GM19328 (cell line): ENCODE measurements at regions not wholly inside any gene's neighbourhood (a gene's known extent, or its start where the extent isn't known, plus 50 kb on each side); places are given as distances from the start of the nearest gene placed in this dataset.

Experiments used
- ATAC-seq: cut with Tn5 transposase; IDR thresholded peaks from one replicate; pipeline ENCODE4 v1.9.1; 2021; ENCODE audit warnings: mild to moderate bottlenecking, moderate library complexity; ENCODE audit not compliant: unreplicated experiment

DNA sequence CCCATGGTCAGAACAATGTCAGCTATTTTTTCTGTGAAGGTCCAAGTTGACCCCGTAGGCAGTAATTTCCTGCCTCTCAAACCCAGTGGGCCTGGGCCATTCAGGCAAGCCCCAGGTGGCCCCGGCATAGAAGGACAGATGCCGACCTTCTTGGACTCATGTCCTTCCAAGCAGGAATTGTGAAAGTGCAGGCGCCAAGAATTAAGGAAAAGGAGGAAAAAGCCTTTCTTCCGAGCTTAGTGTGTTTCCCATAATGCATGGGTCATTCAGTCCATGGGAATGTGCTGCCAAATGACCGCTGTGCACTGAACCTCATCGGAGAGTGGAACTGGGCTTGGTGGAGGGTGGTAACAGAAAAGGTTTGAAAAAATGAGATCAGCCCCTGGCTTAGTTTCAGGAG, 196.5 kb upstream of the HS3ST1 start:
- no peak for ATAC-seq

- ATAC-seq = no peak
These were observed 195.7 kb upstream of the HS3ST1 start for GRCh38 chr4:11624370-11624769.

DNA sequence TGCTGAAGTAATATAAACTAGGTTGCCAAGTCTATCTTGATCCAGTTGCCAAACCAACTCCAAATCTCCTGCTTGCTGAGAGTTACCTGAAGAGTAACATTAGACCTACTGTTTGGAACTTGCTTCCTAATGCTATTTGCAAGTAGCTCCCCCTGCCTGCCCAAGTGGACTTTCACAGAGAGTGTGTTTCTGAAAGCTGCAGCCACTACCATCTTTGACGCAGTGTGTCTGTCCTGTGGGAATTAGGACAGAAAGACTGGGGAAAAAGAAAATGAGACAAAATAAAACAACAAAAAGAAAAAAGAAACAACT, 195.0 kb upstream of the HS3ST1 start:
- no peak for ATAC-seq

GRCh38 chr4:11622961-11623725, 194.4 kb upstream of the HS3ST1 start:
- no peak for ATAC-seq

GRCh38 chr4:11620861-11621260, 192.2 kb upstream of the HS3ST1 start:
- ATAC-seq = no peak

DNA sequence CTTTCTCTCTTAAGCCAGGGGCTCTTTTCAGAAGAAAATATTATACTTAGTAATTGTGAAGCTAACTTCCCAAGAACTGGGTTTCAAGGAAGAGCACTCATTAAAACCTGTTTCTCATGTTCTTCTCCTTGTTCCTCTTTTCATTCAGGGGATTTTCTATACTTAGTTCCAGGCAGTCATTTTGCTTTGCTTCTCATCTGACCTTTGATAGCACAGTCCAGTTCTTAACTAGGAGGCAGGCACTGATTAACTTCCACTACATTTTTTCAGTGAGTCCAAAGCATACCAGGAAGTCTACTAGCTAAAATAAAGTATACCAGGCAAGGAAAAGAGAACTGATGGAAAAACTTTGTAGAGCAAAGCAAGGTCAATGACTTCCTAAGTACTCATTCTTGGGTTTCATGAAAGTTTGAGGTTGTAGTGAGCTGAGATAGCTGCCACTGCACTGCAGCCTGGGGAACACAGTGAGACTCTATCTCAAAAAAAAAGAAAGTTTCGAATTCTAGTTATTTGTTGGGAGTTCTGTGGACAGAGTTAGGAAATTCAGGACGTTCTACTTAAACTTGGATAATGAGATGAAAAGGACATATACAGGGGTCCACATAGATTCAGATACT, 190.1 kb upstream of the HS3ST1 start:
- no peak for ATAC-seq

DNA sequence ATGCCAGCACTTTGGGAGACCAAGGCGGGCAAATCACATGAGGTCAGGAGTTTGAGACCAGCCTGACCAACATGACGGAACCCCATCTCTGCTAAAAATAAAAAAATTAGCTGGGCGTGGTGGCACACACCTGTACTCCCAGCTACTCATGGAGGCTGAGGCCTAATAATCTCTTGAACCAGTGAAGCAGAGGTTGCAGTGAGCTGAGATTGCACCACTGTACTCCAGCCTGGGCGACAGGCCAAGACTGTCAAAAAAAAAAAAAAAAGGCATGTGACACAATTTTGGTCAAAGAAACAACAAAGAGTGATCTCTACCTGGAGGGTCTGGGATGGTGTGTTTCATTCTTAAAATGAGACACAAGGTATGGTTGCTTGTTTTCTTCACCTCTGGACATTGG, 188.2 kb upstream of the HS3ST1 start:
- no peak for ATAC-seq

DNA sequence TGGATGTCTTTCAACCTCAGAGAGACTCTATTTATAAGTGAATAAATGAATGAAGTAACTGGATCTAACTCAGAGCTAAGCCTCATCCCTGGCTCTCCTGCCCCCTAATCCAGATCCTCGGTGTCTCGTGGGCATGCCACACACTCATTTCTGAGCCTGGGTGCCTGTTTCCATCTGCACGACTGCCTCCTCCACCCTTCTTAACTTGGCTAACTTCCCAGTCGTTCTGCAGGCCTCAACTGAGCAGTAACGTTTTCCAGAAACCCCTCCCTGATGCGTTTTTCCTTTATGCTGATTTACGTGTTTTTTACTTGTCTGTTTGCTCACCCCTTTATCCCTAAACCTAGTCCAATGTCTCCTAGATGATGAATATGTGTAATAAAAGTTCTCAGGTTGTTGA, 186.9 kb upstream of the HS3ST1 start:
- no peak for ATAC-seq

DNA sequence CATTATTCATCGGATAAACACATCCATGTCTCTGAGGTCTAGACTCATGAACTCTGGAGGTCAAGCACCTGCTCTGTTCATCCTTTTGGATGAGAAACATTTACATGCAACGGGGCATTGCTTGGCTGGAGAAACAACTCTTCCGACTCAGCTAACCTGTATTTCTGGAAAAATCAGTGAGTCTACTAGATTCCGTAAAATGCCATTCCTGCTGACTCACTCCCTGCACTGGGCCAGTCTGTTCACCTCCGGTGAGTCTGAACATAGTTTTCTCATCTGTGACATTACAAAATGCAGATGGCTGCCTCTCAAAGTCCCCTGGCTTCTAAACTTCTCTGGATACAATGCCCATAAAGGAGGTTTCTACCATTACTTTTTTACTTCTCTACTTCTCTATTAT, 185.7 kb upstream of the HS3ST1 start:
- no peak for ATAC-seq

- ATAC-seq = no peak
These were observed 183.2 kb upstream of the HS3ST1 start for GRCh38 chr4:11611868-11612267.

DNA sequence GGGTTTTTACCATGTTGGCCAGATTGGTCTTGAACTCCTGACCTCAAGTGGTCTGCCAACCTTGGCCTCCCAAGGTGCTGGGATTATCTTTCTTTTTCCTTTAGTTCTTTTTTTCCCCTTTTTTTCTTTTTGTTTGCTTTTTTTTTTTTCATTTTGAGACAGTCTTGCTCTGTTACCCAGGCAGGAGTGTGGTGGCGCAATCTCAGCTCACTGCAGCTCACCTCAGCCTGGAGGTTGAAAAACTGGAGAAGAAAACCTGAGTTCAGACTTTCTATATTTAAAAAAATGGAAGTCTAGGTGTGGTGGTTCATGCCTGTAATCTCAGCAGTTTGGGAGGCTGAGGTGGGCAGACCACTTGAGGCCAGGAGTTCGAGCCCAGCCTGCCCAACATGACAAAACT, 181.1 kb upstream of the HS3ST1 start:
- ATAC-seq = no peak

DNA sequence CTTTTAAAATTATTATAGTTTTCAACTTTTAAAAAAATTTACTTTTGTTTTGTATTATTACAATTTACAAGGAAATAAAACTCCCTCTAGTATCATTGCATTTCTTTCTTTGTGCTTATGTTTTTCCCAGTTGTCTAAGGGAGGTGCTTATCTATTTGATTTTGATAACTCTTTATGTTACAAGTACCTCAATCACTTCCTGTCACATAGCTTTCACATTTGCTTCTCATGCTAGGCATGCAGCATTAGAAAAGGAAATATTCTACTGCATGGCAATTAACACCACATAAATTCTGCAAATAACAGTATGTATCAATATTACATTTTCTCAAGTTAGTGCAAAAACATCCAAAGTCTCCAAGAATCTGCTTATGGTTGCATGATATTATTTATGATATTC, 180.3 kb upstream of the HS3ST1 start:
- no peak for ATAC-seq

DNA sequence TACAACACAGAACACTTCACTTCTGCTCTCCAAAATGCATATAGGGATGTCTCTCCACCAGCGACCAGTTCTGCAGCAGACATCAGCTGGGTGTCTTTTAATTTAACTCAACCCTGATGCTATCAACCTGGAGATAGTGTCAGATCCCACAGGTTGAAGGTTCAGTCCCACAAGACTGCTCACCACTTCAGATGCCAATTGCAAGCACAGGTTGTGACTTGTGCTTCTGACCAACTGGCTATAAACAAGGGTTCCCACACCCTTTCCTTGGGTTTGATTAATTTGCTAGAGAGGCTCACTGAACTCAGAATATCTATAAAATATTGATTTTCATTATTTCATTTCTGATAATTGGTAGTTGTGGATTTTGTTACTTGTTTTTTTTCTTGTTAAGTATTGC, 177.4 kb upstream of the HS3ST1 start:
- no peak for ATAC-seq

DNA sequence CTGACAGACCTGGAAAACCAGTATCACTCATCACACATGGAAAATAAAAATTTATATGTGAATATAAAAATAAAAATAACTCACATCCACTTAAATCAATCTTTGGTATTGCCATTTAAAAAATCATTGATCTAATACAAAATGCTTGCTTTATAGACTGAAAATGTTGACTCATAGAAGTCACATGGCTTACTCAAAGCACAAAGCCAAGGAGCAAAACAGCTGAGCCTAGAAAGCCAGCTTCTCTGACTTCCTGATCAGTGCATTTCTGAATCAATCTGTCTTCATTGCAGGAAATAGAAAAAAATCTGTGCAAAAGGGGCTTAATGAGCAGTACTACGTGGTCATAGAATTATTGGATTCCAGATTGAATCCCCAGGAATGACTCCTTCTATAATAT, 176.9 kb upstream of the HS3ST1 start:
- ATAC-seq = no peak

DNA sequence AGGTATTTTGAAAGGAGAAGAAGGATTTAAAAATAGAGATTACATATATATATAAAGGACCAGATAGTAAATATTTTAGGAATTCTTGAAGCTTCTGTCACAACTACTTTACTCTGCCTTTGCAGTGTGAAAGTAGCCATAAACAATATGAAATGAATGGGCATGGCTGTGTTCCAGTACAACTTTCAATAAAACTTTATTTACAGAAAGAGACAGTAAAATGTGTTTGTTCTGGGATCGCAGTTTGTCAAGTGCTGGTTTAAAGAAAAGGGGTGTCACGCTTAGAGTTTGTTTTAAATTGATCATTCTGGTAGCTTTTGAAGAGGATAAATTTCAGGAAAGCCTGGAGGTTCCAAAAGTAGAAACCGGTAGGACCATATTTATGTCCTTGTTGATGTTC, 176.1 kb upstream of the HS3ST1 start:
- ATAC-seq = no peak

GRCh38 chr4:11603591-11604194, 175.0 kb upstream of the HS3ST1 start:
- ATAC-seq = no peak

DNA sequence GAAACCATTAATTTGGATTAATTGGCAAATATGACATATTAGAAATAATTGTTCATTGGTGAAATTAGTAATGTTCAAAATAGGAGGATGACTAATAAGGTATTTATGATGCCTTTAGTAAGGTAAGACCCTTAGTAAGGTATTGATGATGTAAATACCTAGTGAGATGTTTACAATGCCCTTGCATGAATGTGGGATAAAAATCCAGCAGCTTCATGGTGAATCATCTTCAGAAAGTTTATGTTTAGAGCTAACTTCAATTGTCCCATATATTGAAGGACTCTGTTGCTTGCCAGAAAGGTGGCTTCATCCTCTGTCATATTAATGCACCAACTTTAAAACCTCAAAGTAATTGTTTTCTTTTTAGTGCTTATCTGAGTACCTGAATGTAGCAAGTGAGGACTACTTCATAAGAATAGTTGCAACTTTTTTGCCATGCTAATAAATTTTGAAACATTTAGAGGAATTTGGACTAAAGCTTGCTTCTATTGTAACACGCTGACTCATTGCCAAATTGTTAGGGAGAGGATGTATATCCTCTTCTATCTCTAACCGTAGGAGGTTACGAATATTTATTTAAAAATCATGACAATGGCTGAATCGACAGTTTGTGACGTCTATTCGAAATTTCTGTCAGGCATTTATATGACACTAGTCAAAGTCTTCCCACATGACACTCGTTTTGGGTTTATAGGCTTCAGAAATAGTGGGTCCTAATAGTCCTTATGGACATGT, 174.1 kb upstream of the HS3ST1 start:
- no peak for ATAC-seq

- no peak for ATAC-seq
These were observed 170.4 kb upstream of the HS3ST1 start for GRCh38 chr4:11599064-11599463.

- no peak for ATAC-seq
These were observed 169.9 kb upstream of the HS3ST1 start for GRCh38 chr4:11598591-11598990.

GRCh38 chr4:11597506-11597905, 168.8 kb upstream of the HS3ST1 start:
- ATAC-seq = no peak

DNA sequence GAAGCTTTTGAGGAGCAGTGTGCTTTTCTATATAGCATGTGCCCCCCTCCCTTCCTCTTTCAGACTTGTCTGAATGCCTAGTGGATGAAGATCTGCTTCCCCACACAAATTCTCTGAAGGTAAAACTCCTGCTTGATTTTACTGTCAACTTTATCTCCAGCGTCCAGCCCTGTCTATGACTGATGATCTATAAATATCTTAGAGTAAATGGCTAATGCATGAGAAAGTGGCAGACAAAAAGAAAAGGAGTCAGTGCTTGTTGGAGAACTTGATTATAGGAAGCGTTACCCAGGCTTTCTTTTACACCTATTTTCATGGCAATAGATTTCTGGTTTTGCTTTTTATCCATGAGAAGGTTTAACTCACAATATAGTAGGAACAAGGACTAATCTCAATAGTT, 168.3 kb upstream of the HS3ST1 start:
- ATAC-seq = no peak

DNA sequence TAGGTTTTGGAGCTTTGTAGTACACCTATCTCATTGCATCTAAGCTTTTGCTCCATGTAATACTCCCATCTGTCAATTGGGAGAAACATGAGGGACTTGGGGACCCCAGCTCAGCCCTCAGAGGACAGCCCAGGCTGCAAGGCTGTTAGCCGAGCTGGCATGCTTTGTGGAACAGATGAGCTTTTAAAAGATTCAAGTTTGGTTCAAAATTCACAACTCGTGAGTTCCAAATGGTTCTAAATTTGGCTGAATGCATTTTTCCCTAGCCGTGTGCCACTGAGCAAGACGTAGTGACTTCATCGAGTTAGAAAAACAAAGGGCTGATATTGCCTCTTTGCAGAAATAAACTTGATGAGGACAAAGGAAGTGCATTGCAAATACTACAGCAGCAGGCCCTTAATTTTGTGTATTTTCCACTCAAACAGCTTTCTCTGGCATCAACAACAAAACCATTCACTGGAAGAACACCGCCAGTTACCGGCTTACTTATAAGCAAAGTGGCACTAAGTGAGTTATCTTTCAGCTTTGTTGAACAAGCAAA, 165.0 kb upstream of the HS3ST1 start:
- no peak for ATAC-seq
